GM19468 (cell line): ENCODE measurements at regions not wholly inside any gene's neighbourhood (a gene's known extent, or its start where the extent isn't known, plus 50 kb on each side); places are given as distances from the start of the nearest gene placed in this dataset.

Experiments
- ATAC-seq: cut with Tn5 transposase; IDR thresholded peaks from one replicate; pipeline ENCODE4 v1.9.1; 2021; ENCODE audit warnings: mild to moderate bottlenecking, moderate library complexity, moderate number of reproducible peaks; ENCODE audit not compliant: unreplicated experiment; ENCODE audit errors: extremely low read depth

- no peak for ATAC-seq
Measured at GRCh38 chr4:156710365-156711192, 261.0 kb downstream of the PDGFC start.

- ATAC-seq = no peak
Measured at GRCh38 chr4:156705311-156705710, 266.3 kb downstream of the PDGFC start.

DNA sequence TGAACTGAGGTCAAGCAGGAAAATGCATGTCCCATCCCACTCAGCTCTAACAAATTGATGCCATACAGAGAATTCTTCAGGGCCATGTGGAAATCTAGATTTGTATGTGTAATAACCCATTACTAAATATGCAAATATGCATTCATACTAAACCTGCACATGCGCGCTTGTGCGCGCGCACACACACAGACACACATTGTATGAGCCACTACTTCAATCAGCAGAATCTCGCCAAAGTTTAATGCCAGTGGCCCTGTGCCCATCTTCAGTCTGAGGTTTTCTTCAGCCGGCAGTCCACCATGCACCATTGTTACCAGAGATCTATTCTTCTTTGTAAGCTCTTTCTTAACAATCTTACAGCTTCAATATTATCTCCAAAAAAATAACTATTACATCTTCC is 276.4 kb downstream of the PDGFC start:
- no peak for ATAC-seq

DNA sequence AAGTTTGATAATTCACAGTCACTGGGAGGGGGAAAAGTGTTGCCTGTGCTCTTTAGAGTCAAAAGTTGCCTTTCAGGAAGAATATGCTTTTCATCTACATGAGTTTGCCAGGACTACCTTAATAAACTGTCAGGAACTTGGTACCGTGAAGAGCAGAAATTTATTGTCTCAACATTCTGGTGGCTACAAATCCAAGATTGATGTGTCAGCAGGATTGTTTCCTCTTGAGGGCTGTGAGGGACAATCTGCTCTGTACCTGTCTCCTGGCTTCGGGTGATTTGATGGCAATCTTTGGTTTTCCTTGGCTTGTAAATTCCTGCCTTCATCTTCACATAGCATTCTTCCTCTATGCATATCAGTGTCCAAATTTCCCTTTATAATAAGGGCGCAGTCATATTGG is 277.2 kb downstream of the PDGFC start:
- no peak for ATAC-seq

DNA sequence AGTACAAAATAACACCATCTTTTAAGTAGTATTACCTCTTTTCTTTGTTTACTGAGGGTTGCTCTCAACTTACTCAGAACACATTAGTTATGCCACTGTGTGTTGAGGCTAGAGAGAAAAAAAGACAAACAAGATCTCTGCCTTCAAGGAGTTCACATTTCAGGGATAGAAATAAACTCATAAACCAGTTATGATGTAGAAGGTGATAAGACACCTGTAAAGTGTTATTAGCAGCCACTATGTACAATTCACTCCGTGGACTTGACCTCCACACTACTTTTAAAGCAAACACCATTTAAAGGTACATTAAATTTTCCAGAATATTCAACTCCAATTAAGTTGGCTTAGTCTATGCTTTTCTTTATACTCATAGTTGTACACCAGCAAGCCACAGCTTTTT is 278.0 kb downstream of the PDGFC start:
- no peak for ATAC-seq

GRCh38 chr4:156692016-156692415 is 279.6 kb downstream of the PDGFC start:
- no peak for ATAC-seq

DNA sequence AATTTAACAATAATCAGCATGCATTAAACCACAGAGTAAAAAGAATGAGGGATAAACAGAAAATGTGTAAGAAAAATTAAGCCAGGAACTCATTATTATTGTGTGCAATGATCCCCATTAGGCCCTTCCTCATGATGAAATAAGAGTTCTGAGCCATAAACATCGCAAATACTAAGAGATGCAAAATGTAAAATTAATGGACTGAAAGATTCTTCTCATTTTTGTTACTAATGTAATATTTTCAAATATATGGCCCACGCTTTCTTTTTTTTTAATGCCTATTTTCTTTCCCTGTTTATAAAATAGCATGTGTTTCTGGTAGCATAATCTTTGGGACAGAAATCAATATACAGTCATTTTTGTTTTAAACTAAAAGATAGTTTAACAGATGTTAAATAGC is 281.0 kb downstream of the PDGFC start:
- ATAC-seq = no peak

GRCh38 chr4:156686120-156686519 is 285.5 kb downstream of the PDGFC start:
- ATAC-seq = no peak

DNA sequence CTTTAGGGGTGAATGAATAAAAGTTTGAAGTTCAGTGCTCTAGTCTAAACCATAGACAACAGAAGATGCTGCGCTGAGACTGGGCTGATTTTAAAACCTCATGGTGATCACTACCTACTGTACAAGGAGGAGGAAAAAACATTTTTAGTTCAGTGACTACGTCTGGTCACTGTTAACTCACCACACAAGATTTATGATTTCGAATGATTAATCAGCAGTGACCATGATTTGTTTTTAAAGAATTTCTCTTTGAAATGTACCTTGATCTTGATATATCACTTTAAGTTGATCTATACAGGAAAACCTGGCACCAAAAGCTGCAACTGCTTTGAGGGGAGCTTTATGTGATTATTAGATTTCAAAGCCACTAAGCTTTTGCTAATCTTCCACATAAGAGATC is 286.3 kb downstream of the PDGFC start:
- no peak for ATAC-seq

- ATAC-seq = no peak
Measured at GRCh38 chr4:156677656-156678055, 293.9 kb downstream of the PDGFC start.

- ATAC-seq = no peak
Measured at GRCh38 chr4:156677131-156677531, 294.5 kb downstream of the PDGFC start.

DNA sequence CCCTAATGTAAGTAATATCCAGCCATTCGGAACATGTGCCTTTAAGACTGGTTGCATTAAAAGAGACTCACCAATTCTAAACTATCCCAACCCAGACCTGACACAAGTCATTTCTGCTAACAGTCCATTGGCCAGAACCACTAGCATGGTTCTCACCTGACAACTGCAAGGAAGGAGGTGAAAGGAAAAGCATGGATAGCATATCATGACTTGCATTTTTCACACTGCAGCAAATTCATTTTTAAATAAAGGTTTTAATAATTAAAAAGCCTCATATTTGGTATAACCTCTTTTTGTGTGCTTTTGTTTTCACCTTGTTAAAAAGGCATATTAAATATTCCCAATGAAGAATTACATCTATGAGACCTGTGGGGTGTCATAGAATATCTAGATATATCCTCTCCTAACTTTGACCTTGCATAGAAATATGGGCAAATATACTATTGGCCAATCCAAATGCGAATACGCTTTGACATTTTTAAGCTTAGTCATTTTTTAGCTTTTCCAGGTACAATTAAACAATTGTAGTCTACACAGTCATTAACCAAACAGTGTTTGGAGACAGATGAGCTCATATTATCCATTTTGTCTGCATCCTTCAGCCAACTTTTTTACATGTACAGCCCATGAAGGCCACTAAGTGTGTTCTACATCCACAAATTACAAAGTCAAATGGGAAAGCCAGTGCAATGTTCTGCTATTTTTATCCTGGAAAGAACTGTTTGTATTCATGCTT is 295.3 kb downstream of the PDGFC start:
- ATAC-seq = no peak

GRCh38 chr4:156673483-156673882 is 298.1 kb downstream of the PDGFC start:
- no peak for ATAC-seq

DNA sequence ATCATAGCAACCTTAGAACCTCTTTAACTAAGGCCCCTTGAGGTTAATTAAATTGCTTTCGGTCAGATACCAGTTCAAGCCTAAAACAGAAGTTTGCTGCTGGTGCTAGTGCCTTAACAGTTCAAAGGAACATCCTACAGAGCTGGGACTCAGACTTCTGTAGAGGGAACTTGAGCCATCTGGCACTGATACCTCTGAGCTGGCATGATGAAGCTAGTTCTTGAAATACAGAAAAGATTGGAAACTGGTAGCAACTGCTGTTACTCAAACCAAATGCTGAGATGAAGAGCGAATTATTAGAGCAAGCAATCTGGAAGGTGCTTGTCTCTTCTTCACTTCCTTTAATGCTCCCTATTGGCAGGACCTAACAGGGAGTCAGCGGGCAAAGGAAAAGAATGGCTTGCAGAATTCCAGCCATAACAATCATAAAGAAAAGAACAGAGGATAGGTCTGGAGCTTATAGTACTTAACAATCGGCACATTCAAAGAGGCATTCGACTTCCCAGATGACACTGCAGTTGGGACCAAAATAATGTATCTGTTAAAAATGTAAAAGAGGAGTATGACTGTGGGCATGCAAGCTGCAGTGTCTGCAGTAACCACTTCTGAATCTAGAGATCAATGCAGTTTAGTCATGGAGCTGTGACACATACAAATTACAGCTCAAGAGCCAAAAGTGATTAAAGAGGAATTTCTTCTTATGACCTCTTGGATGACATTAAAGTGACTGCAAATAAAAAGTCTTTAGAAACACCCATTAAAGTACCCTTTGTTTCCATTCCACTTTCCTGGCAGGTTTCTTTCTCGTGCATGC is 298.9 kb downstream of the PDGFC start:
- no peak for ATAC-seq

GRCh38 chr4:156665780-156666366 is 305.7 kb downstream of the PDGFC start:
- no peak for ATAC-seq

- no peak for ATAC-seq
Measured at GRCh38 chr4:156663663-156664062, 307.9 kb downstream of the PDGFC start.

- ATAC-seq = no peak
Measured at GRCh38 chr4:156662921-156663320, 308.7 kb downstream of the PDGFC start.

DNA sequence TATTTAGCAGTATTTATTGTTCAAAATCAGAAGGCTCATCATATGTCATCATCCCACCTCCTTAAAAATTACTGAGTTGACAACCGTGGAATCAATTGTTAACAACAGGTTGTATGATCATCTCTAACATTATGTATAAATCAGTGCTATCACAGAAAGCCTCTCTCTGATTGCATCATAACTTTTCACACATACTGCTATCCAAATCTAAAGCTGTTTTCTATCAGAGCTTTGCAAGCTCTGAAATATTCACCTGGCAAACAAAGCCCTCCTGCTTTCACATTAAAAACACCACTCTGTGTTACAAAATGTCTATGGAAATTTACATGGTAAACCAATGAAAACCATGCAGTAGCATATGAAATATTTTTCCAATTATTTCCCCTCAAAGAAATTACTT is 310.0 kb downstream of the PDGFC start:
- ATAC-seq = no peak

DNA sequence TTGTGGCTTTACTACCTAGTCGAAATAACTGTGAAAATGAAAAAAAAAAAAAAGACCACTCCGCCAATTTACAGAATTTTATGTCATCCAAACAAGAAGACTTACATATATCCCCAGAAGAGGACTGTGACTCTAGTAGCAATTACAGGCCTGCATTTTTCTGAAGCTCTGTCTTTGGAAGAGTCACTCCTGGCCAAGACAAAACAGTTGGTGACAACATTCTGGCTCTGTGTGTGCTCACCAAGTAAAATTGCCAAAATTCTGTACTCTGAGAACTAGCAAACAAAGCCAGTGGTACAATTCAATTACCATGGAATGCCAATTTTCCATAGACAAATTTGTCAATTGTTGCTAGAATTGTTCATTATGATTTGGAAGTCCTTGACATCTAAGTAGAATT is 311.1 kb downstream of the PDGFC start:
- no peak for ATAC-seq

DNA sequence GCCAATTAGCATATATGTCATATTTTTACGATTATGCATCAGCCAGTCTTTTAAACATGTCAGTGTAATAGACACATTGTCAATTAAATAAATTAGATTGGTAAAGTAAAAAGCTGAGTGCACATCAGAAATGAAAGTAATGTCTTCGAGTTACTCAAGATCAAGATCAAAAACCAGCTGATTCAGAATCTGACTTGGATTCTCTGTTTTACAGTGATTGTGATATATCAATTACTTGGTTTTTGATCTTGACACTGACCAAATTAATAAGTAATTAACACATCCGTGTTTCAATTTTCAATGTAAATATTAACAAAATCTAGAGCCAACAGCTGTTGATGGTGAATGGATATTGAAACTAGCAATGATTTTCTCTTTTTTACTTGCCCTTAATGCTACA is 311.6 kb downstream of the PDGFC start:
- ATAC-seq = no peak
